ENCODE measurements at regions not wholly inside any gene's neighbourhood (a gene's known extent, or its start where the extent isn't known, plus 50 kb on each side); places are given as distances from the start of the nearest gene placed in this dataset.

GRCh38 chr4:189050643-189051042 lies 890.0 kb upstream of the FRG1 start:
- WGBS, result 37% methylated on average over 8 of the region's 8 CpGs
- TF ChIP-seq POLR2A (IDR thresholded peaks at IDR 0.05) (no peak), EP300 (IDR thresholded peaks at IDR 0.05) (no peak), POLR2AphosphoS5 (IDR thresholded peaks at IDR 0.05) (no peak), CTCF (IDR thresholded peaks at IDR 0.05) (no peak)

GRCh38 chr4:189053621-189054020 lies 887.1 kb upstream of the FRG1 start:
- Histone ChIP-seq H3K36me3 (no peaks in the 10 kb centered on the region), H3K9me3 (no peaks in the 10 kb centered on the region), H3K4me3 (no peak overlapping the region), H3K27me3 (no peaks in the 10 kb centered on the region), H3K4me1 (no peaks in the 10 kb centered on the region), H3K27ac (no peak overlapping the region)
- TF ChIP-seq POLR2A (IDR thresholded peaks at IDR 0.05) (no peak), CTCF (IDR thresholded peaks at IDR 0.05) (no peak), EP300 (IDR thresholded peaks at IDR 0.05) (no peak), POLR2AphosphoS5 (IDR thresholded peaks at IDR 0.05) (no peak)
- no peak for DNase-seq (ENCODE audit: low spot score in 2 of 2)
- WGBS, result 62% methylated on average over 7 of the region's 7 CpGs

More at GRCh38 chr4:189050643-189051042, 890.0 kb upstream of the FRG1 start:
- H3K27ac ChIP-seq, result no peak overlapping the region
- no peaks in the 10 kb centered on the region for H3K4me1 ChIP-seq
- H3K27me3 ChIP-seq, result no peaks in the 10 kb centered on the region
- no peak overlapping the region for H3K4me3 ChIP-seq
- H3K9me3 ChIP-seq, result no peaks in the 10 kb centered on the region
- no peak for DNase-seq (ENCODE audit: low spot score in 2 of 2)
- no peaks in the 10 kb centered on the region for H3K36me3 ChIP-seq

- Histone ChIP-seq H3K9me3 (peaks cover 9% of the 10 kb centered on the region), H3K4me3 (no peak overlapping the region), H3K4me1 (no peaks in the 10 kb centered on the region), H3K36me3 (no peaks in the 10 kb centered on the region), H3K27ac (no peak overlapping the region), H3K27me3 (no peaks in the 10 kb centered on the region)
- DNase-seq (ENCODE audit: low spot score in 2 of 2), result no peak
- 25% methylated on average over 1 of the region's 1 CpG for WGBS
- TF ChIP-seq POLR2A (IDR thresholded peaks at IDR 0.05) (no peak), CTCF (IDR thresholded peaks at IDR 0.05) (no peak), EP300 (IDR thresholded peaks at IDR 0.05) (no peak), POLR2AphosphoS5 (IDR thresholded peaks at IDR 0.05) (no peak)
Observed at GRCh38 chr4:189060104-189060503, 880.6 kb upstream of the FRG1 start.

- Histone ChIP-seq H3K27me3 (no peaks in the 10 kb centered on the region), H3K27ac (no peak overlapping the region), H3K4me1 (no peaks in the 10 kb centered on the region), H3K4me3 (no peak overlapping the region), H3K36me3 (no peaks in the 10 kb centered on the region), H3K9me3 (peaks cover 9% of the 10 kb centered on the region)
- TF ChIP-seq CTCF (IDR thresholded peaks at IDR 0.05), result no peak
- no peak for TF ChIP-seq POLR2A (IDR thresholded peaks at IDR 0.05)
- TF ChIP-seq EP300 (IDR thresholded peaks at IDR 0.05), result no peak
- TF ChIP-seq POLR2AphosphoS5 (IDR thresholded peaks at IDR 0.05), result no peak
- WGBS, result 75% methylated on average over 2 of the region's 2 CpGs
- no peak for DNase-seq (ENCODE audit: low spot score in 2 of 2)
Observed at GRCh38 chr4:189062047-189062820, 878.4 kb upstream of the FRG1 start.

GRCh38 chr4:189069772-189070171 lies 870.9 kb upstream of the FRG1 start:
- Histone ChIP-seq H3K9me3 (no peaks in the 10 kb centered on the region), H3K27ac (no peak overlapping the region), H3K36me3 (no peaks in the 10 kb centered on the region), H3K4me1 (no peaks in the 10 kb centered on the region), H3K4me3 (no peak overlapping the region), H3K27me3 (no peaks in the 10 kb centered on the region)
- no peak for DNase-seq (ENCODE audit: low spot score in 2 of 2)
- no peak for TF ChIP-seq EP300 (IDR thresholded peaks at IDR 0.05)
- TF ChIP-seq CTCF (IDR thresholded peaks at IDR 0.05), result no peak
- TF ChIP-seq POLR2AphosphoS5 (IDR thresholded peaks at IDR 0.05), result no peak
- 64% methylated on average over 1 of the region's 1 CpG for WGBS
